ENCODE measurements at regions not wholly inside any gene's neighbourhood (a gene's known extent, or its start where the extent isn't known, plus 50 kb on each side); places are given as distances from the start of the nearest gene placed in this dataset.

DNA sequence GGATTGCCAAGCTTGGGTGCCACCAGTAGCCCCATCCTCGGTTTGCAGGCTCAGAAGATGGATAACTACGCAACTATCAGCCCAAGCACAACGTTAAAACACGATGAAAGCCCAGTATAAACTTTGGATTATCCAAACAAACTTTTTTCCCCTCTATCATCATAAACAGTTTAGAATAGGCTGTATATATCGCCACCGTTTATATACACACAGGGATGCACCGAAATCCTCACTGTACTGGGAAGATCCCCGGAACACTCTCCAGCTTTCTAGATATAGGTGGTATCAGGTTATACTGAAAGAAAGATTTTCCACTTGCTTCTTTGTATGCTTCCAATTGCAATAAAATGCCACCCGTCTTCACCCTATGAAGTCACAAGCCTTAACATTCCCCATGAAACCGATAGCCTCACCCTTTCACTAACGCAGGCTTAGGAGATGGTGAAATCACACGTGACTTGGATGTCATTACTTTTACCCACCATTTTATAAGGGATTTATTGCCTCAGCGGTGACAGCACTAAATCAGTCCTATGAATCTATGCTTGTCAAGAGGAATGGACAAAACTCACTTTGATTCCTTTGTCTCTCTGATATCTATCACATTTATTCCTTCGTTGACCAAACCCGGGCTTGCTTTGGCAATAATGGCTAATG, 207.6 kb upstream of the FOXN3 start:
- H3K9me2 ChIP-seq (replicated peaks; ENCODE audit: insufficient read depth, low read length), result no peaks in the 10 kb centered on the region
- no peak overlapping the region for H2AFZ ChIP-seq (ENCODE audit: low read depth, low read length, severe bottlenecking)
- H3K79me2 ChIP-seq (ENCODE audit: insufficient read depth, low read length), result no peaks in the 10 kb centered on the region
- H3K4me3 ChIP-seq (ENCODE audit: insufficient read depth, low read length, poor library complexity, severe bottlenecking), result no peak overlapping the region
- H4K20me1 ChIP-seq (ENCODE audit: low read depth, low read length), result no peaks in the 10 kb centered on the region
- no peaks in the 10 kb centered on the region for H3K36me3 ChIP-seq (ENCODE audit: low read length)
- H3K4me2 ChIP-seq (ENCODE audit: low read depth, low read length, poor library complexity, severe bottlenecking), result no peak overlapping the region
- H3K27me3 ChIP-seq (ENCODE audit: low read length), result no peaks in the 10 kb centered on the region
- H3K27ac ChIP-seq (ENCODE audit: low read depth, low read length), result no peak overlapping the region
- TF ChIP-seq, protein P1, sequence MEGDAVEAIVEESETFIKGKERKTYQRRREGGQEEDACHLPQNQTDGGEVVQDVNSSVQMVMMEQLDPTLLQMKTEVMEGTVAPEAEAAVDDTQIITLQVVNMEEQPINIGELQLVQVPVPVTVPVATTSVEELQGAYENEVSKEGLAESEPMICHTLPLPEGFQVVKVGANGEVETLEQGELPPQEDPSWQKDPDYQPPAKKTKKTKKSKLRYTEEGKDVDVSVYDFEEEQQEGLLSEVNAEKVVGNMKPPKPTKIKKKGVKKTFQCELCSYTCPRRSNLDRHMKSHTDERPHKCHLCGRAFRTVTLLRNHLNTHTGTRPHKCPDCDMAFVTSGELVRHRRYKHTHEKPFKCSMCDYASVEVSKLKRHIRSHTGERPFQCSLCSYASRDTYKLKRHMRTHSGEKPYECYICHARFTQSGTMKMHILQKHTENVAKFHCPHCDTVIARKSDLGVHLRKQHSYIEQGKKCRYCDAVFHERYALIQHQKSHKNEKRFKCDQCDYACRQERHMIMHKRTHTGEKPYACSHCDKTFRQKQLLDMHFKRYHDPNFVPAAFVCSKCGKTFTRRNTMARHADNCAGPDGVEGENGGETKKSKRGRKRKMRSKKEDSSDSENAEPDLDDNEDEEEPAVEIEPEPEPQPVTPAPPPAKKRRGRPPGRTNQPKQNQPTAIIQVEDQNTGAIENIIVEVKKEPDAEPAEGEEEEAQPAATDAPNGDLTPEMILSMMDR (IDR thresholded peaks at IDR 0.05; ENCODE audit: insufficient read depth, low read length, poor library complexity, severe bottlenecking), result no peak
- TF ChIP-seq EZH2phosphoT487 (conservative IDR thresholded peaks at IDR 0.05; ENCODE audit: low read length), result no peak
- H3K9ac ChIP-seq (ENCODE audit: low read length), result no peak overlapping the region
- no peaks in the 10 kb centered on the region for H3F3A ChIP-seq (ENCODE audit: insufficient read depth)
- H3K9me3 ChIP-seq (ENCODE audit: insufficient read depth, low read length), result no peaks in the 10 kb centered on the region

DNA sequence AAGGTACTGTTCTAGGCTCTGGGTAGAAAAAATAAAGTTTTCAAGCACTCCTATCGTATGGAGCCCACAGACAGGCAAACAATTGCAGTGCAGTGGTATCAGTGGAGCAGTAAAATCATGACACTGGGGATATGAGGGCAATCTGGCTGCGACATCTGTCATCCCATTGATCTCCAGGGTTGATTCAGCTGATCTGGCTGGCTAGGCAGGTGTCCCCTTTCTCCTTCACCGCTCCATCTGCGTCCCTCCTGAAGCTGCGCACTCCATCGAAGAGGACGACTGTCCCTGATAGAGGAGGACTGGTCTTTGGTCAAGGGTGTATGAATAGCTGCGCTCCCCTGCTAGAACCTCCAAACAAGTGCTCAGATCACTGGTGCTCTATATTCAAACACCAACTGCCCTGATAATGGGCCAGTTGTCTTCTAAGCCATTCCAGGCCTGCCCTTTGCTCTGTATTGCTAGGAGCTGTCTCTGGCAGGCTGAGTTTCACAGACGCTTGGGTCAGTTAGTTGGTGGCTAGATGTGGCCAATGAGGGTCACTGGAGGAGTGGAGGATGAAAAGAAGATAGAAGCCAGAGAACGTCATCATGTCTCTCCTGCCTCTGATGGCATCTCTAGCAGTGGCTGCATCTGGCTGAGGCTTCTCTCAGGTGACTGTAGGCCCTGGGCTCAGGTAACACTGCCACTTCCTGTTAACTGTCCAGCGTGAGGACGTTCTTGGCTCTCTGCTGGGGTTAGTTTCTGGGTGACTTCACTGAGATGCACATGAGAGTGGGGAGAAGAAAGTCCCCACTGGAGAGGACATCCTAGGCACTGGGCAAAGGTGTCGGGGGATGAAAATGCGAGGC, 205.0 kb upstream of the FOXN3 start:
- Histone ChIP-seq H2AFZ (ENCODE audit: low read depth, low read length, severe bottlenecking) (no peak overlapping the region), H3K4me3 (ENCODE audit: insufficient read depth, low read length, poor library complexity, severe bottlenecking) (no peak overlapping the region), H3K4me2 (ENCODE audit: low read depth, low read length, poor library complexity, severe bottlenecking) (no peak overlapping the region), H4K20me1 (ENCODE audit: low read depth, low read length) (no peaks in the 10 kb centered on the region), H3K36me3 (ENCODE audit: low read length) (no peaks in the 10 kb centered on the region), H3K9me3 (ENCODE audit: insufficient read depth, low read length) (no peaks in the 10 kb centered on the region), H3K9me2 (replicated peaks; ENCODE audit: insufficient read depth, low read length) (no peaks in the 10 kb centered on the region), H3K79me2 (ENCODE audit: insufficient read depth, low read length) (no peaks in the 10 kb centered on the region), H3K27me3 (ENCODE audit: low read length) (no peaks in the 10 kb centered on the region), H3F3A (ENCODE audit: insufficient read depth) (0 out of 2 replicates have a peak, but pooled peaks cover 4% of the 10 kb centered on the region), H3K27ac (ENCODE audit: low read depth, low read length) (no peak overlapping the region), H3K9ac (ENCODE audit: low read length) (no peak overlapping the region)
- no peak for TF ChIP-seq EZH2phosphoT487 (conservative IDR thresholded peaks at IDR 0.05; ENCODE audit: low read length)
- TF ChIP-seq, protein P1 (IDR thresholded peaks at IDR 0.05; ENCODE audit: insufficient read depth, low read length, poor library complexity, severe bottlenecking), result no peak

DNA sequence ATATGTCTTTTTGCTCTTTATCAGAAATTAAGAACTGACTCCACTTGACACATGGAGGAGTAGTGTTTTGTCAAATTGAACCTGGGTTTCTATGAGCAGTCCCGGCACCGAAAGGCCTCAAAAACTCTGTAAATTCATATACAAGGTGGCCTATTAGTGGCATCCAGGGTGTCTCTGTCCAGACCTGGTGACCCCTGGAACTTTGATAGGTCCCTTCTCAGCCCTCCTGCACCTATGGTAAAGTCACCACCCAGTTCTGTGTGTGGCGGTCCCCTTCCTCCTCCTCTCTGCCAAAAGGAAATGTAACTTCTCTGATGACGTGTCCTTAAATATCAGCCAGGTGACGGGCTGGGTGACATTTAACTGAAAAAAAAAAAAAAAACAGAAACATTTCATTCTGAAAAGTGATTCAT, 204.0 kb upstream of the FOXN3 start:
- Histone ChIP-seq H3K36me3 (ENCODE audit: low read length) (no peaks in the 10 kb centered on the region), H3K79me2 (ENCODE audit: insufficient read depth, low read length) (no peaks in the 10 kb centered on the region), H2AFZ (ENCODE audit: low read depth, low read length, severe bottlenecking) (no peak overlapping the region), H3K27me3 (ENCODE audit: low read length) (no peaks in the 10 kb centered on the region), H4K20me1 (ENCODE audit: low read depth, low read length) (no peaks in the 10 kb centered on the region), H3K4me3 (ENCODE audit: insufficient read depth, low read length, poor library complexity, severe bottlenecking) (no peak overlapping the region), H3K4me2 (ENCODE audit: low read depth, low read length, poor library complexity, severe bottlenecking) (no peak overlapping the region), H3K27ac (ENCODE audit: low read depth, low read length) (no peak overlapping the region), H3K9me2 (replicated peaks; ENCODE audit: insufficient read depth, low read length) (no peaks in the 10 kb centered on the region), H3K9ac (ENCODE audit: low read length) (no peak overlapping the region), H3F3A (ENCODE audit: insufficient read depth) (0 out of 2 replicates have a peak, but pooled peaks cover 5% of the 10 kb centered on the region), H3K9me3 (ENCODE audit: insufficient read depth, low read length) (no peaks in the 10 kb centered on the region)
- TF ChIP-seq, protein P1 (IDR thresholded peaks at IDR 0.05; ENCODE audit: insufficient read depth, low read length, poor library complexity, severe bottlenecking), result no peak
- TF ChIP-seq EZH2phosphoT487 (conservative IDR thresholded peaks at IDR 0.05; ENCODE audit: low read length), result no peak

All from SU-DHL-6 (cell line).